Gastrocnemius medialis (tissue), 4 donors: ENCODE measurements at regions not wholly inside any gene's neighbourhood (a gene's known extent, or its start where the extent isn't known, plus 50 kb on each side); places are given as distances from the start of the nearest gene placed in this dataset.

Experiments used
- ATAC-seq, 2 donors: fragments of 150-250 bp; one replicate each; pipeline ENCODE4 v1.9.1; 2016
- DNase-seq, 2 donors: peaks; one replicate each; pipeline ENCODE4 v3.0.0-alpha.2; 2019
- H3K27ac ChIP-seq, 4 donors: fragments of 200-600 bp; sonication (generic); 1 replicate in 1 of 4; 2 replicates in 3 of 4; pipeline ENCODE4 v1.5.1; 2016 to 2018; ENCODE audit warnings: mild to moderate bottlenecking in 2 of 4, moderate library complexity in 1 of 4
- H3K27me3 ChIP-seq, 3 donors: fragments of 200-600 bp; sonication (generic) in 2 of 3; 1 replicate in 1 of 3; 2 replicates in 2 of 3; pipeline versions ENCODE4 v1.5.1 to v1.6.0; 2016 to 2019; ENCODE audit warnings: mild to moderate bottlenecking in 1 of 3, moderate library complexity in 1 of 3
- H3K36me3 ChIP-seq, 2 donors: fragments of 200-600 bp; sonication (generic) in 1 of 2; one replicate each; pipeline ENCODE4 v1.5.1; 2017 to 2018
- H3K4me1 ChIP-seq, 2 donors: fragments of 200-600 bp; sonication (generic) in 1 of 2; one replicate each; pipeline ENCODE4 v1.5.1; 2016 to 2017; ENCODE audit warnings: mild to moderate bottlenecking in 2 of 2
- H3K4me3 ChIP-seq, 4 donors: fragments of 200-600 bp; sonication (generic) in 3 of 4; 1 replicate in 1 of 4; 2 replicates in 3 of 4; pipeline ENCODE4 v1.5.1; 2016 to 2019; ENCODE audit warnings: mild to moderate bottlenecking in 2 of 4
- H3K9me3 ChIP-seq, 3 donors: fragments of 200-600 bp; sonication (generic) in 2 of 3; 1 replicate in 1 of 3; 2 replicates in 2 of 3; pipeline ENCODE4 v1.5.1; 2016 to 2019
- POLR2A ChIP-seq, 2 donors: fragments of 450-650 bp; IDR thresholded peaks; one replicate each; pipeline ENCODE4 v1.6.1; 2017; ENCODE audit warnings: antibody characterized with exemption in 2 of 2, mild to moderate bottlenecking in 2 of 2, moderate library complexity in 2 of 2
- in situ Hi-C, 4 donors: fragments of 200-750 bp; cut with MboI; loops; one replicate each; pipeline versions ENCODE4 v1.15.0 to v1.8.0; 2017; ENCODE audit warnings: low sequenced_read_pairs in 4 of 4
- intact Hi-C: fragments of 100-400 bp; cut with DNase I; formaldehyde crosslinking; loops from one replicate; pipeline ENCODE4 v1.15.1; 2023; ENCODE audit warnings: low total_unique reads
- TF ChIP-seq, protein P1 (sequence below), 5 experiments: fragments of 450-650 bp in 3 of 5; fragments of 200-600 bp in 2 of 5; sonication (generic) in 2 of 5; IDR thresholded peaks in 4 of 5; conservative IDR thresholded peaks in 1 of 5; 1 replicate in 4 of 5; 2 replicates in 1 of 5; pipeline ENCODE4 v1.5.1; 2016 to 2019; ENCODE audit warnings: antibody characterized with exemption in 5 of 5, mild to moderate bottlenecking in 3 of 5, moderate library complexity in 3 of 5

DNA sequence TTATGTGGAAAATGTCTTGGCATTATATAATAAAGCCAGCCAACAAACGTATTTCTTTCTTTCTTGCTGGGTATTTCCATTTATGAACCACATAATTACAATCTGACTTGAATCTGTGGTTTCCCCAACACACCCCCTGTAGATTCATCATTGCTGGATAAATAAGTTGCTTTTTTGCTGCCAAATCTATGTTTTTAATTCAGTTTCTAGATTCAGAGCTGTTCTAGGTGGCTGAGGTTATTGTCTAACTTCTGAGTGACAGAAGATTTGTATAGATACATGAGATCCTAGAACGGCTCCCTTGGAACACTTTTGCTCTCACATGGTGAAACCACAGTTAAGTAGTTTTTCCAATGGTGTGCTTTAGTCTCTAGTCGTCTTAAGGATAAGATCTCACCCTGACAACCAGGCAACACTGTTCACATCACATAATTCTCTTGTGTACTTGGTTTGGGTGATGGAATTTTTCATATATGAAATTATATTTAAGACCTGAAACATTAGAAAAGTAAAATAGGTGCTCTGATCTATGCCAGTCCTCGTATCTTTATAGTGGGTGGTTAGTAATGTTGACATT lies 239.1 kb downstream of the KLF12 start:
- Histone ChIP-seq H3K27me3 (no peaks in the 10 kb centered on the region), H3K4me3 (no peak overlapping the region), H3K36me3 (no peaks in the 10 kb centered on the region), H3K4me1 (no peaks in the 10 kb centered on the region), H3K27ac (no peak overlapping the region), H3K9me3 (no peaks in the 10 kb centered on the region)
- intact Hi-C loops (no loop called here), in situ Hi-C loops (no loop called here)
- no peak for ATAC-seq
- TF ChIP-seq POLR2A (IDR thresholded peaks at IDR 0.05) = no peak
- TF ChIP-seq, protein P1, sequence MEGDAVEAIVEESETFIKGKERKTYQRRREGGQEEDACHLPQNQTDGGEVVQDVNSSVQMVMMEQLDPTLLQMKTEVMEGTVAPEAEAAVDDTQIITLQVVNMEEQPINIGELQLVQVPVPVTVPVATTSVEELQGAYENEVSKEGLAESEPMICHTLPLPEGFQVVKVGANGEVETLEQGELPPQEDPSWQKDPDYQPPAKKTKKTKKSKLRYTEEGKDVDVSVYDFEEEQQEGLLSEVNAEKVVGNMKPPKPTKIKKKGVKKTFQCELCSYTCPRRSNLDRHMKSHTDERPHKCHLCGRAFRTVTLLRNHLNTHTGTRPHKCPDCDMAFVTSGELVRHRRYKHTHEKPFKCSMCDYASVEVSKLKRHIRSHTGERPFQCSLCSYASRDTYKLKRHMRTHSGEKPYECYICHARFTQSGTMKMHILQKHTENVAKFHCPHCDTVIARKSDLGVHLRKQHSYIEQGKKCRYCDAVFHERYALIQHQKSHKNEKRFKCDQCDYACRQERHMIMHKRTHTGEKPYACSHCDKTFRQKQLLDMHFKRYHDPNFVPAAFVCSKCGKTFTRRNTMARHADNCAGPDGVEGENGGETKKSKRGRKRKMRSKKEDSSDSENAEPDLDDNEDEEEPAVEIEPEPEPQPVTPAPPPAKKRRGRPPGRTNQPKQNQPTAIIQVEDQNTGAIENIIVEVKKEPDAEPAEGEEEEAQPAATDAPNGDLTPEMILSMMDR (IDR thresholded peaks at IDR 0.05 in 4 of 5, conservative IDR thresholded peaks at IDR 0.05 in 1 of 5) = no peak
- DNase-seq = no peak

DNA sequence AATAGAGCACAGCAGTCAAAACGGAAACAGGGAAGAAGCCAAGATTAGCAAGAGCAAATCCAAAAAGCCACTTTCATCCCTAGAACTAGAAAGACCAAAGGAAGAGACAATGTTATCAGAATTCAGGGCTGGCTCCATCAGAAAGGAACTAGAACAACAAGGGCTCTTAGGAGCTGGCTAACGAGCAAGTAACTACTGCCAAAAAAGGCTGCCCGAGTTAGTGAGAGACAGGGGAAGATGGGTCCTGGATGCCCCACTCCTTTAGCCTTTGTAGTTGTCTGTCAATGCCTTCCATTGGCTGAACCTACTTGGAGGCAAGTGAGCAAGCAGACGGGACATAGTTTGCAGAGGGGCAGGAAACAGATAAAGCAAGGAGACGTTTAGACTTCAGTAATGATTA lies 240.4 kb downstream of the KLF12 start:
- Histone ChIP-seq H3K4me1 (no peaks in the 10 kb centered on the region), H3K9me3 (no peaks in the 10 kb centered on the region), H3K27ac (no peak overlapping the region), H3K36me3 (no peaks in the 10 kb centered on the region), H3K27me3 (no peaks in the 10 kb centered on the region), H3K4me3 (no peak overlapping the region)
- DNase-seq (no peak), ATAC-seq (no peak)
- TF ChIP-seq, protein P1 (IDR thresholded peaks at IDR 0.05 in 4 of 5, conservative IDR thresholded peaks at IDR 0.05 in 1 of 5) = no peak
- TF ChIP-seq POLR2A (IDR thresholded peaks at IDR 0.05) = no peak
- in situ Hi-C loops = no loop called here
- intact Hi-C loops = no loop called here

DNA sequence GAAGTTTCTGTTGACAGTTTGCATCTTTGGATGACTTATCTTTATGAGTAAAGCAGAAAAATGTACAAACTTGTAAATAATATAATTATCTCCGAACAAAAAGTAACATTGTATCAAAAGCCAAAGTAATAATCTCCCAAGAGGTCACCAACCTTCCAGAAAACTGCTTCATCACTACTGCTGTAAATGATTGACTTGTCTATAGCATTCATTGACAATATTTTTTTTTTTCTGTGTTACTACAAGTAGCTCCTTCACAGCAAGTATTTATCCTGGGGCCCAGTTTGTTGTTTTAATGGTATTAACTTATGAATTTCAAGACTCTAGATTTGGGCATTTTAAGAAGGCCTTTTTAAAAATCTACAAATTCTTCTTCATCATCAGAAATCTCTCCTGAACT lies 242.4 kb downstream of the KLF12 start:
- Histone ChIP-seq H3K4me1 (no peaks in the 10 kb centered on the region), H3K9me3 (no peaks in the 10 kb centered on the region), H3K27me3 (no peaks in the 10 kb centered on the region), H3K36me3 (no peaks in the 10 kb centered on the region), H3K4me3 (no peak overlapping the region), H3K27ac (no peak overlapping the region)
- DNase-seq = no peak
- in situ Hi-C loops = no loop called here
- TF ChIP-seq, protein P1 (IDR thresholded peaks at IDR 0.05 in 4 of 5, conservative IDR thresholded peaks at IDR 0.05 in 1 of 5) = no peak
- no peak for TF ChIP-seq POLR2A (IDR thresholded peaks at IDR 0.05)
- no peak for ATAC-seq
- intact Hi-C loops = no loop called here

DNA sequence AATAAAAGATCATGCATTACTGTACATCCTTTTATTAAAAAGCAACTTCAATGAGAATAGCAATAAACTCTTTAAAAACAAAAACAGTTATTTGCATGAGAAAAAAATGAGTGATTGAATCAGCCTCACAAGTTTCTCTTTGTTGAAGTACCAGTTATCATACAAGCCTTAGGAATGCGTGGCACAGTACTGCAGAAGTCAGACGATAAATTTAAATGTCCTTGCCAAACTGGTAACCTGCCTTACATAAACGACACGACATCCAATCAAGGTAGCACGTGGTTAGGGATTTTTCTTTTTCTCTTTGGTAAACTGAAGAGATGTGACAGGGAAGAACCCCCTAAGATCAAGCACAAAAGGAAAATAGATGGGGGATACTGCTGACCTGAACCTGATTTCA lies 251.0 kb downstream of the KLF12 start:
- intact Hi-C loops = no loop called here
- Histone ChIP-seq H3K4me1 (peaks cover 0 to 7% of the 10 kb centered on the region in 2 donors), H3K9me3 (no peaks in the 10 kb centered on the region), H3K36me3 (no peaks in the 10 kb centered on the region), H3K27ac (no peak overlapping the region), H3K4me3 (no peak overlapping the region), H3K27me3 (no peaks in the 10 kb centered on the region)
- ATAC-seq (no peak), DNase-seq (no peak)
- in situ Hi-C loops = no loop called here
- TF ChIP-seq, protein P1 (IDR thresholded peaks at IDR 0.05 in 4 of 5, conservative IDR thresholded peaks at IDR 0.05 in 1 of 5) = no peak
- TF ChIP-seq POLR2A (IDR thresholded peaks at IDR 0.05) = no peak

DNA sequence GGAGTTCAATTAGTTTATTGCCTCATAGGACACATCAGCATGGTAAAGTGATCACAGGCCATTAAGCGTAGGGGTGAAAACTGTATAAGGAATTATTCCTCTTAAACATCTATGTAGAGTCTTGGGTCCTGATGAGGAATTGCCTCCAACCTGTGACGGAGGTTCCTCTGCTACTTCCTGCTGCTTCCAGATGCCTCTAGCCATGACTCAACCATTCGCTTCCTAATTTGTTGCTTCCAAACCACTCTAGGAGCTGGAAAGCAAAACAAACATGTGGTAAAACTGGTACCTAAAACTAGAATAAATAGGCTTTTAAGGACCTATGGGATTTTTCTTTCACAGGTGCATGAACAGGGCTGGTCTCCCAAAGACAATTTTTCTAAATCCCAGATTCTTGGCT lies 253.8 kb downstream of the KLF12 start:
- no peaks in the 10 kb centered on the region for H3K36me3 ChIP-seq
- H3K27ac ChIP-seq = no peak overlapping the region
- no peak overlapping the region for H3K4me3 ChIP-seq
- H3K4me1 ChIP-seq = peaks cover 0 to 7% of the 10 kb centered on the region in 2 donors
- TF ChIP-seq POLR2A (IDR thresholded peaks at IDR 0.05) = no peak
- TF ChIP-seq, protein P1 (IDR thresholded peaks at IDR 0.05 in 4 of 5, conservative IDR thresholded peaks at IDR 0.05 in 1 of 5) = no peak
- no peak for ATAC-seq
- in situ Hi-C loops (no loop called here), intact Hi-C loops (no loop called here)
- H3K9me3 ChIP-seq = no peaks in the 10 kb centered on the region
- no peak for DNase-seq
- H3K27me3 ChIP-seq = no peaks in the 10 kb centered on the region
